Naive thymus-derived CD8-positive, alpha-beta T cell (primary cell): ENCODE measurements at regions not wholly inside any gene's neighbourhood (a gene's known extent, or its start where the extent isn't known, plus 50 kb on each side); places are given as distances from the start of the nearest gene placed in this dataset.

Experiments used
- ATAC-seq, 2 donors: fragments of 150-1000 bp; cut with Tn5 transposase in 1 of 2; sonication (Bioruptor Pico), chemical (Tn5 transposase) in 1 of 2; 1 replicate in 1 of 2; 2 replicates in 1 of 2; pipeline ENCODE4 v1.10.0; 2021; ENCODE audit warnings: mild to moderate bottlenecking in 2 of 2, moderate library complexity in 2 of 2
- POLR2A ChIA-PET: fragments of 350-600 bp; sonication (Branson Sonifier 250); formaldehyde crosslinking; loops from one replicate; lab custom pipeline; 2021; ENCODE audit warnings: antibody characterized with exemption; lab: Charles Lee
- DNase-seq, 10 donors: peaks; one replicate each; pipeline versions ENCODE4 v3.0.0 to v3.0.0-alpha.2; 2020 to 2022
- H3K27ac Mint-ChIP-seq, 10 donors: one replicate each; pipeline ENCODE4 v1.8.0; 2020 to 2022; ENCODE audit warnings: mild to moderate bottlenecking in 10 of 10, mixed read lengths in 10 of 10, moderate library complexity in 4 of 10, inconsistent platforms in 1 of 10
- H3K27me3 Mint-ChIP-seq, 5 donors: one replicate each; pipeline ENCODE4 v1.8.0; 2021 to 2022; ENCODE audit warnings: mixed read lengths in 5 of 5
- H3K36me3 Mint-ChIP-seq, 3 donors: one replicate each; pipeline ENCODE4 v1.8.0; 2020 to 2022; ENCODE audit warnings: mixed read lengths in 3 of 3, mild to moderate bottlenecking in 2 of 3, inconsistent platforms in 1 of 3
- H3K4me1 Mint-ChIP-seq, 4 donors: one replicate each; pipeline ENCODE4 v1.8.0; 2021 to 2022; ENCODE audit warnings: mixed read lengths in 4 of 4
- H3K4me3 Mint-ChIP-seq, 10 donors: one replicate each; pipeline ENCODE4 v1.8.0; 2020 to 2022; ENCODE audit warnings: mild to moderate bottlenecking in 10 of 10, mixed read lengths in 10 of 10, moderate library complexity in 6 of 10, inconsistent platforms in 1 of 10
- H3K9me3 Mint-ChIP-seq, 9 donors: one replicate each; pipeline ENCODE4 v1.8.0; 2020 to 2022; ENCODE audit warnings: mixed read lengths in 9 of 9, mild to moderate bottlenecking in 3 of 9, inconsistent platforms in 1 of 9, moderate library complexity in 1 of 9

GRCh38 chr4:176383273-176384077 is 63.7 kb downstream of the SPCS3 start:
- no peaks in the 10 kb centered on the region for H3K9me3 Mint-ChIP-seq
- ATAC-seq: no peak
- POLR2A ChIA-PET: no interaction called here
- H3K27ac Mint-ChIP-seq: no peak overlapping the region
- H3K36me3 Mint-ChIP-seq: no peaks in the 10 kb centered on the region
- H3K4me3 Mint-ChIP-seq: no peak overlapping the region
- no peak for DNase-seq
- H3K4me1 Mint-ChIP-seq: peaks cover 0 to 5% (median 0%) of the 10 kb centered on the region in 4 donors
- H3K27me3 Mint-ChIP-seq: peaks cover 1 to 12% (median 6%) of the 10 kb centered on the region in 5 donors

DNA sequence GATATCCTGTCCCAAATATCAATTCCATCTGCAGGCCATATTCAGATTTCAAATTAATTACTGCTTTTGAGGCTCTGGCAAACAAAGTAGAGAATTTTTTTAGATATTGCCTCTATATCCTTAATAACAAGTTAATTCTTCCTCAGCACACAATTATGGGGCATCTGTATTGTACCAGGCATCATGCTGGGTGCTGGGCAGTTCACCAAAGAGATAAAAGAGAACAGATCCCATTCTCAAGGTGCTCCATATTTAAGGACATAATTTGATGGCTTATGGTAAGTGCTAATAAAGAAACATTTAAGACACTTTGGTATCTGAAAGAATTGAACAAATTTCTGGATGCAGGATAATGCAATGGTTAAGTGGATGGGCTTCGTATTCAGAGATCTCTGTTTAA is 65.8 kb downstream of the SPCS3 start:
- ATAC-seq (no peak), DNase-seq (no peak)
- Mint-ChIP-seq H3K36me3 (no peaks in the 10 kb centered on the region), H3K4me3 (no peak overlapping the region), H3K9me3 (peaks cover 0 to 2% (median 0%) of the 10 kb centered on the region in 9 donors), H3K4me1 (no peaks in the 10 kb centered on the region), H3K27ac (no peak overlapping the region), H3K27me3 (peaks cover 3 to 14% (median 8%) of the 10 kb centered on the region in 5 donors)
- POLR2A ChIA-PET: no interaction called here

DNA sequence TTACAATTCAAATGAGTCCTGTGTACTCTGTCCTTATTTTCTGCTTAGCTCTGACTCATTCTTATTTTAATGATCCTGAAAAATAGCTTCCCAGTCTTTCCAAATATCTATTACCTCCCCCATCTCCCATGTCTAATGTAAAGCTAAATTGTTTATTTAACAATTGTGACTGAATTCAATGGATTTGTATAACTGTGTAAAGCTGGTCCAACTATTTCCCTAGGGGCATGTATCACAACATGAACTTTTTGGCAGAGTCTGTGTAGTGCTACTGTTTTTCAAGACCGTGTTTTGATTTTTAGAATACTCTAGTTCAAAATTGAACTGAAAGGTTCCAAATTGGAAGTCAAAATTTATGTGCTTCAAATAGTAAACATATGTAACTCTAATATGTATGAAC is 67.8 kb downstream of the SPCS3 start:
- H3K27me3 Mint-ChIP-seq: peaks cover 0 to 14% (median 7%) of the 10 kb centered on the region in 5 donors
- DNase-seq: no peak
- POLR2A ChIA-PET: no interaction called here
- H3K4me3 Mint-ChIP-seq: no peak overlapping the region
- peaks cover 0 to 2% (median 0%) of the 10 kb centered on the region in 9 donors for H3K9me3 Mint-ChIP-seq
- no peaks in the 10 kb centered on the region for H3K36me3 Mint-ChIP-seq
- H3K4me1 Mint-ChIP-seq: no peaks in the 10 kb centered on the region
- H3K27ac Mint-ChIP-seq: no peak overlapping the region
- no peak for ATAC-seq

DNA sequence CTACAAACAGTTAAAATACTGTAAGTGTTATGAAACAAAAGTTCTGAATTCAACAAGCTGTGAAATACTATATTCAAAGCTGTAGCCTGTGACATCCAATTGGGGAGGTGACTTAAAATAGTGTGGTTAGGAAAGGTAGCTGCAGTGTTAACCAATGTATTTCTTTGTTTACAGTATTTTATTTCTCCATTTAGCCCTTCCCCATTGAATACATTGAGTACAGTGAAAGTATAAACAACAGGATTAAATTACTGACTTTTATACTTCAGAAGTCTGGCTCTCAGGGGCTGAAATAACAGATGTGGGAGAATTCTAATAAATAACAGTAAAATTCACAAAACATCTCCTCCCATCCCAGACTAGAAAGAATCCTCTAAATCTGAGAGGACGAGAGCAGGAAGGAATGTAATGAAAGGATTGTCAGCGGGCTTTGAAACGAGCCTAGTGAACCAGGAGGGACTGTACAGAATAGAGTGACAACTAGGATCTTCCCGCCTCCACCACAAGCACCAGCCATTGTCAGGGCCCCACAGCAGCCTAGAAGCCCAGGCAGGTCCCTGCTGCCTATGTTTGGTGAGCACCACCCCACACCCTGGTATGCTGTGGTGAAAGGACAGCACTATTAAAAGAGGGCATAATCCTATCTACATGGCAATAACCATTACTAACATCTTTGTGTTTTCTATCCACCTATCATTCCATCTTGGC is 73.7 kb downstream of the SPCS3 start:
- DNase-seq (no peak), ATAC-seq (no peak)
- Mint-ChIP-seq H3K9me3 (peaks cover 0 to 22% (median 0%) of the 10 kb centered on the region in 9 donors), H3K27me3 (peaks cover 2 to 16% (median 7%) of the 10 kb centered on the region in 5 donors), H3K36me3 (no peaks in the 10 kb centered on the region), H3K27ac (no peak overlapping the region), H3K4me3 (no peak overlapping the region), H3K4me1 (no peaks in the 10 kb centered on the region)
- POLR2A ChIA-PET: no interaction called here

- Mint-ChIP-seq H3K4me1 (no peaks in the 10 kb centered on the region), H3K4me3 (no peak overlapping the region), H3K27me3 (peaks cover 0 to 25% (median 4%) of the 10 kb centered on the region in 5 donors), H3K9me3 (peaks cover 0 to 38% (median 8%) of the 10 kb centered on the region in 9 donors), H3K27ac (no peak overlapping the region), H3K36me3 (no peaks in the 10 kb centered on the region)
- POLR2A ChIA-PET: no interaction called here
- DNase-seq (no peak), ATAC-seq (no peak)
These were observed 81.2 kb downstream of the SPCS3 start for GRCh38 chr4:176400816-176401461.

GRCh38 chr4:176404621-176405020 is 84.9 kb downstream of the SPCS3 start:
- ATAC-seq: no peak
- no peaks in the 10 kb centered on the region for H3K36me3 Mint-ChIP-seq
- no peak overlapping the region for H3K27ac Mint-ChIP-seq
- H3K4me3 Mint-ChIP-seq: no peak overlapping the region
- H3K4me1 Mint-ChIP-seq: no peaks in the 10 kb centered on the region
- POLR2A ChIA-PET: no interaction called here
- H3K9me3 Mint-ChIP-seq: peaks cover 0 to 12% (median 8%) of the 10 kb centered on the region in 9 donors
- peaks cover 0 to 11% (median 3%) of the 10 kb centered on the region in 5 donors for H3K27me3 Mint-ChIP-seq
- no peak for DNase-seq

DNA sequence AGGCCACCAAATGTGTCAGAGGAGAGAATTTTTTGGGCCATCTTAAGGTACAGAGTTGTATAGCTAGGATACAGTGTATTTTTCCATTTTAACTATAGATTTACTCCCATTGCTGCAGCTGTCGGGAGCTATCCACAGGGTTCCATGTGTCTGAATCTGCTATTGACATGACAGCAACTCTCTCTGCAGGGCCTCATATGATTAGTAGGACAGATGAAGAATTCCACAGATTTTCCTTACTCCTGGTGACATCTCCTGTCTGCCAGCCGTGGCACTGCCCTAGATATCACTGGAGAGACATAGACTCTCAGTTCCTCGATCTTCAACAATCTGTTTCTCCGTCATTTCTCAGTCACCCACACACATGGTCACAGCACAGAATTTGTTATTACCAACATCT is 86.5 kb downstream of the SPCS3 start:
- Mint-ChIP-seq H3K4me1 (no peaks in the 10 kb centered on the region), H3K9me3 (peaks cover 0 to 10% (median 2%) of the 10 kb centered on the region in 9 donors), H3K27me3 (peaks cover 0 to 11% (median 3%) of the 10 kb centered on the region in 5 donors), H3K27ac (no peak overlapping the region), H3K4me3 (no peak overlapping the region), H3K36me3 (no peaks in the 10 kb centered on the region)
- DNase-seq: no peak
- ATAC-seq: no peak
- POLR2A ChIA-PET: no interaction called here

DNA sequence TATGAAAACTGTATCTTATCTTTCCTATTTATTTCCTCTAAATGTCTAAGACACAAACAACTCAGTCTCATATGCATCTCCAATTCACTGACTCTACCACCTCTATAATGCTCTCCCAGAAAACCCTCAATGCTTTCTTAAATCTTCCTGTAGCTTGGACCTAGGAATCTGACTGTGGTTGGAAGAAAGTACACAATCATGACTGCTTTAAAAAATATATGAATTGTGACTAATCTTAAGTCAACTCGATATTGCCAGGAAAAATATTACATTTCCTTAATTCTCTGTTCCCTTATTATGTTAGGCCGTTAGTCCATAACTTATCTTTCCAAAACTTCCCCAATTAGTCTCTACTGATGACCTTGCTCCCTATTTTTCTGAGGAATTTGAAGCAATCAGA is 87.0 kb downstream of the SPCS3 start:
- no peak overlapping the region for H3K4me3 Mint-ChIP-seq
- H3K4me1 Mint-ChIP-seq: no peaks in the 10 kb centered on the region
- peaks cover 0 to 11% (median 3%) of the 10 kb centered on the region in 5 donors for H3K27me3 Mint-ChIP-seq
- no peaks in the 10 kb centered on the region for H3K36me3 Mint-ChIP-seq
- POLR2A ChIA-PET: no interaction called here
- DNase-seq: no peak
- no peak overlapping the region for H3K27ac Mint-ChIP-seq
- no peak for ATAC-seq
- H3K9me3 Mint-ChIP-seq: peaks cover 0 to 10% (median 2%) of the 10 kb centered on the region in 9 donors

GRCh38 chr4:176409627-176410026 is 89.9 kb downstream of the SPCS3 start:
- DNase-seq (no peak), ATAC-seq (no peak)
- Mint-ChIP-seq H3K36me3 (no peaks in the 10 kb centered on the region), H3K27ac (no peak overlapping the region), H3K4me1 (no peaks in the 10 kb centered on the region), H3K9me3 (peaks cover 0 to 6% (median 0%) of the 10 kb centered on the region in 9 donors), H3K27me3 (peaks cover 0 to 13% (median 1%) of the 10 kb centered on the region in 5 donors), H3K4me3 (no peak overlapping the region)
- POLR2A ChIA-PET: no interaction called here

DNA sequence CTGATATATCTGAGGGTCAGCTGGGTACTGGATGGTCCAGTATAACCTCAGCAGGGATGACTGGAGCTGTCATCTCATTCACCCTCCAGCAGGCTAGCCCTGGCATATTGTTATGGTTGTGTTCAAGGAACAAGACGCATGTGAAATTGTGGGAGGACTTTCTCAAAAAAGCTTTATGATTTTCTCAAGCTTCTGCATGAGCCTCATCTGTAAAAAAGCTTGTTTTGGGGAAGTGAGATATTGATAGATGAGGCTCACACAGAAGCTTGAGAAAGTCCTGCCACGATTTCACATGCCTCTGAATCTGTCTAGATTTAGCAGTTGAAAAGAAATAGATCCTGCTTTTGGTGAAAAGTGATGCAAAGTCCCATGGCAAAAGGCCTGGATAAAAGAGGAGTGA is 93.4 kb downstream of the SPCS3 start:
- POLR2A ChIA-PET: no interaction called here
- Mint-ChIP-seq H3K9me3 (peaks cover 0 to 8% (median 0%) of the 10 kb centered on the region in 9 donors), H3K4me3 (no peak overlapping the region), H3K4me1 (no peaks in the 10 kb centered on the region), H3K27ac (no peak overlapping the region), H3K36me3 (peaks cover 0 to 8% (median 0%) of the 10 kb centered on the region in 3 donors), H3K27me3 (peaks cover 5 to 22% (median 8%) of the 10 kb centered on the region in 5 donors)
- DNase-seq: no peak
- no peak for ATAC-seq

GRCh38 chr4:176422001-176422400 is 102.2 kb downstream of the SPCS3 start:
- POLR2A ChIA-PET: no interaction called here
- Mint-ChIP-seq H3K4me1 (no peaks in the 10 kb centered on the region), H3K4me3 (no peak overlapping the region), H3K27me3 (peaks cover 2 to 10% (median 5%) of the 10 kb centered on the region in 5 donors), H3K9me3 (peaks cover 0 to 3% (median 0%) of the 10 kb centered on the region in 9 donors), H3K27ac (no peak overlapping the region), H3K36me3 (peaks cover 0 to 8% (median 0%) of the 10 kb centered on the region in 3 donors)
- DNase-seq: no peak
- ATAC-seq: no peak

DNA sequence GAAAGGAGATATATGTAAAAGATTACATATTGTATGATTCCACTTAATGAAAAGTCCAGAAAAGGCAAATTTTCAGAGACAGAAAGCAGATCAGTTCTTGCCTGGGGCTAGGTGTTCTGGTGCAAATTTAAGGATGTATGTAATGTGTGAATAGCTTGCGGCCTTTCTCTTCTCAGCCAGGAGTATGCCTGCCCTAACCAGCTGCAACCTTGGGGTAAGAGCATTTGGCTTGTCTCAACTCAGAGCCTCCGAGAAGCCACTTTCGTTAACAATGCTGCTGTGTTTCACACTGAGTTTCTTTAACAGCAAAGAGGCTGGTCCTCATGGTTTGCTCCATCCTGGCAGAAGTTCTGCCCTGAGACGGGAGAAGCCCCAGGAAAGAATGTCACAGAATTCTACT is 102.7 kb downstream of the SPCS3 start:
- H3K27me3 Mint-ChIP-seq: peaks cover 0 to 6% (median 4%) of the 10 kb centered on the region in 5 donors
- no peak for ATAC-seq
- H3K27ac Mint-ChIP-seq: no peak overlapping the region
- H3K4me1 Mint-ChIP-seq: no peaks in the 10 kb centered on the region
- POLR2A ChIA-PET: no interaction called here
- H3K9me3 Mint-ChIP-seq: peaks cover 0 to 2% (median 0%) of the 10 kb centered on the region in 9 donors
- no peak for DNase-seq
- peaks cover 0 to 3% (median 0%) of the 10 kb centered on the region in 3 donors for H3K36me3 Mint-ChIP-seq
- H3K4me3 Mint-ChIP-seq: no peak overlapping the region

- no peak overlapping the region for H3K27ac Mint-ChIP-seq
- H3K36me3 Mint-ChIP-seq: no peaks in the 10 kb centered on the region
- DNase-seq (no peak), ATAC-seq (no peak)
- POLR2A ChIA-PET: no interaction called here
- H3K9me3 Mint-ChIP-seq: peaks cover 0 to 2% (median 0%) of the 10 kb centered on the region in 9 donors
- H3K4me1 Mint-ChIP-seq: no peaks in the 10 kb centered on the region
- H3K4me3 Mint-ChIP-seq: no peak overlapping the region
- H3K27me3 Mint-ChIP-seq: peaks cover 0 to 7% (median 0%) of the 10 kb centered on the region in 5 donors
These were observed 105.3 kb downstream of the SPCS3 start for GRCh38 chr4:176425035-176425434.
